ENCODE measurements at regions not wholly inside any gene's neighbourhood (a gene's known extent, or its start where the extent isn't known, plus 50 kb on each side); places are given as distances from the start of the nearest gene placed in this dataset.

GRCh38 chr6:168255283-168255881 lies 64.2 kb downstream of the DACT2 start:
- H3K4me1 Mint-ChIP-seq (ENCODE audit: low read depth, unreplicated experiment), result no peaks in the 10 kb centered on the region
- H3K27me3 Mint-ChIP-seq (ENCODE audit: unreplicated experiment), result peaks cover 2% of the 10 kb centered on the region
- no peaks in the 10 kb centered on the region for H3K9me3 Mint-ChIP-seq (ENCODE audit: unreplicated experiment)
- H3K4me3 Mint-ChIP-seq (ENCODE audit: unreplicated experiment), result no peak overlapping the region
- peaks cover 6% of the 10 kb centered on the region for H3K36me3 Mint-ChIP-seq (ENCODE audit: unreplicated experiment)
- TF ChIP-seq, protein P1, sequence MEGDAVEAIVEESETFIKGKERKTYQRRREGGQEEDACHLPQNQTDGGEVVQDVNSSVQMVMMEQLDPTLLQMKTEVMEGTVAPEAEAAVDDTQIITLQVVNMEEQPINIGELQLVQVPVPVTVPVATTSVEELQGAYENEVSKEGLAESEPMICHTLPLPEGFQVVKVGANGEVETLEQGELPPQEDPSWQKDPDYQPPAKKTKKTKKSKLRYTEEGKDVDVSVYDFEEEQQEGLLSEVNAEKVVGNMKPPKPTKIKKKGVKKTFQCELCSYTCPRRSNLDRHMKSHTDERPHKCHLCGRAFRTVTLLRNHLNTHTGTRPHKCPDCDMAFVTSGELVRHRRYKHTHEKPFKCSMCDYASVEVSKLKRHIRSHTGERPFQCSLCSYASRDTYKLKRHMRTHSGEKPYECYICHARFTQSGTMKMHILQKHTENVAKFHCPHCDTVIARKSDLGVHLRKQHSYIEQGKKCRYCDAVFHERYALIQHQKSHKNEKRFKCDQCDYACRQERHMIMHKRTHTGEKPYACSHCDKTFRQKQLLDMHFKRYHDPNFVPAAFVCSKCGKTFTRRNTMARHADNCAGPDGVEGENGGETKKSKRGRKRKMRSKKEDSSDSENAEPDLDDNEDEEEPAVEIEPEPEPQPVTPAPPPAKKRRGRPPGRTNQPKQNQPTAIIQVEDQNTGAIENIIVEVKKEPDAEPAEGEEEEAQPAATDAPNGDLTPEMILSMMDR (IDR thresholded peaks at IDR 0.05; ENCODE audit: partially characterized antibody, unreplicated experiment), result no peak
- DNase-seq, result no peak
- no peak overlapping the region for H3K27ac Mint-ChIP-seq (ENCODE audit: unreplicated experiment)

DNA sequence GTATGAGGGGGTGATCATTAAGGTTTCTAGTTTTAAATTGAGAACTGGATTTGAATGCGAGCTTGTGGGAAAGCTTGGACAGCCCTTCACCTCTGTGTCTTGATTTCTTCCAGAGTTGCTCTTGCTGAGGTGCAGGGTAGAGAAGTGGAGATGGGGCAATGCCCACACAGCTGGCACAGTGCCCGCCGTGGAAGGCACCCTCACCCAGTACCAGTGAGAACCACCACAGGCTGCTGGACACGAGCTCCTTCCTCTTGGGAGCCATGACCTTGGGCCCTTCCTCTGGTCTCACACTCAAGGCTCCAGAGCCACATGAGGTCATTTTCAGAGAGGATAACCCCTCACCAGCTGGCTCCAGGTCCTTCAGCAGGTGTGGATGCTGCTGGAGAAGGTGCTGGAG lies 67.3 kb downstream of the DACT2 start:
- no peak for DNase-seq
- TF ChIP-seq, protein P1 (IDR thresholded peaks at IDR 0.05; ENCODE audit: partially characterized antibody, unreplicated experiment), result no peak
- Mint-ChIP-seq H3K27ac (ENCODE audit: unreplicated experiment) (no peak overlapping the region), H3K4me3 (ENCODE audit: unreplicated experiment) (no peak overlapping the region), H3K36me3 (ENCODE audit: unreplicated experiment) (peaks cover 6% of the 10 kb centered on the region), H3K27me3 (ENCODE audit: unreplicated experiment) (no peaks in the 10 kb centered on the region), H3K4me1 (ENCODE audit: low read depth, unreplicated experiment) (peaks cover 10% of the 10 kb centered on the region), H3K9me3 (ENCODE audit: unreplicated experiment) (no peaks in the 10 kb centered on the region)

GRCh38 chr6:168250250-168250649 lies 69.3 kb downstream of the DACT2 start:
- peaks cover 6% of the 10 kb centered on the region for H3K36me3 Mint-ChIP-seq (ENCODE audit: unreplicated experiment)
- no peaks in the 10 kb centered on the region for H3K9me3 Mint-ChIP-seq (ENCODE audit: unreplicated experiment)
- DNase-seq, result no peak
- H3K4me1 Mint-ChIP-seq (ENCODE audit: low read depth, unreplicated experiment), result peaks cover 13% of the 10 kb centered on the region
- no peak overlapping the region for H3K4me3 Mint-ChIP-seq (ENCODE audit: unreplicated experiment)
- TF ChIP-seq, protein P1 (IDR thresholded peaks at IDR 0.05; ENCODE audit: partially characterized antibody, unreplicated experiment), result no peak
- H3K27me3 Mint-ChIP-seq (ENCODE audit: unreplicated experiment), result no peaks in the 10 kb centered on the region
- no peak overlapping the region for H3K27ac Mint-ChIP-seq (ENCODE audit: unreplicated experiment)

DNA sequence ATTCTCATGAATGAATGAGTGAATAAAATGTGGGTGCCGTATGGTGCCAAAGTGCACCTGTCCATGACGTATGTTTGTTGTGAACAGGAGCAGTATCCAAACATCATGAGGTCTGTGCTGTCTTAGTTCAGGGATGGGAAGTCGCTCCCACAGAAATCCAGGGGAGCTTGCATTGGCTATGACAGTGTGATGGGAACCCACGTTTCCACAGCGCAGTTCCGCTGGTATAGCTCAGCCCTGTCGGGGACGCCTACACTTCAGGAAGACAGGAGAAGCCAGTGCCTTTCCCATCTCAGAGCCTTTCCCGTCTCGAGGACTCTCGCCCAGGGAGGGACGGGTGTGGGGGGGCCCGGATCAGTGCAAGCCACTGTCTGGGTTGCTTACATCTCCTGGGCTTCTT lies 69.8 kb downstream of the DACT2 start:
- no peaks in the 10 kb centered on the region for H3K9me3 Mint-ChIP-seq (ENCODE audit: unreplicated experiment)
- no peak for DNase-seq
- TF ChIP-seq, protein P1 (IDR thresholded peaks at IDR 0.05; ENCODE audit: partially characterized antibody, unreplicated experiment), result no peak
- H3K4me3 Mint-ChIP-seq (ENCODE audit: unreplicated experiment), result no peak overlapping the region
- H3K27me3 Mint-ChIP-seq (ENCODE audit: unreplicated experiment), result no peaks in the 10 kb centered on the region
- no peak overlapping the region for H3K27ac Mint-ChIP-seq (ENCODE audit: unreplicated experiment)
- peaks cover 13% of the 10 kb centered on the region for H3K4me1 Mint-ChIP-seq (ENCODE audit: low read depth, unreplicated experiment)
- peaks cover 3% of the 10 kb centered on the region for H3K36me3 Mint-ChIP-seq (ENCODE audit: unreplicated experiment)

GRCh38 chr6:168248148-168248620 lies 71.4 kb downstream of the DACT2 start:
- peaks cover 6% of the 10 kb centered on the region for H3K36me3 Mint-ChIP-seq (ENCODE audit: unreplicated experiment)
- TF ChIP-seq, protein P1 (IDR thresholded peaks at IDR 0.05; ENCODE audit: partially characterized antibody, unreplicated experiment), result no peak
- DNase-seq, result no peak
- no peak overlapping the region for H3K27ac Mint-ChIP-seq (ENCODE audit: unreplicated experiment)
- no peak overlapping the region for H3K4me3 Mint-ChIP-seq (ENCODE audit: unreplicated experiment)
- H3K4me1 Mint-ChIP-seq (ENCODE audit: low read depth, unreplicated experiment), result peaks cover 13% of the 10 kb centered on the region
- no peaks in the 10 kb centered on the region for H3K9me3 Mint-ChIP-seq (ENCODE audit: unreplicated experiment)
- no peaks in the 10 kb centered on the region for H3K27me3 Mint-ChIP-seq (ENCODE audit: unreplicated experiment)

Measured in glutamatergic neuron (in vitro differentiated cells).